PC-9 (cell line): ENCODE measurements at regions not wholly inside any gene's neighbourhood (a gene's known extent, or its start where the extent isn't known, plus 50 kb on each side); places are given as distances from the start of the nearest gene placed in this dataset.

ENCODE experiments used
- BruUV-seq: library from RNA; stranded (reverse); fragments of 400-500 nt; replicated peaks from 2 replicates; lab custom pipeline; 2021; lab: Mats Ljungman, UMichigan
- CTCF ChIA-PET: fragments of 300-600 bp; sonication (Branson Sonifier 250); formaldehyde crosslinking; loops from one replicate; lab custom pipeline; 2022; ENCODE audit warnings: antibody characterized with exemption; lab: Charles Lee
- POLR2A ChIA-PET: fragments of 300-600 bp; sonication (Branson Sonifier 250); formaldehyde crosslinking; loops from one replicate; lab custom pipeline; 2022; ENCODE audit warnings: antibody characterized with exemption; ENCODE audit not compliant: unreplicated experiment; lab: Charles Lee
- DNase-seq, 2 experiments: peaks; one replicate each; pipeline versions ENCODE4 v3.0.0 to v3.0.0-alpha.2; 2015 to 2022; ENCODE audit warnings: mixed read lengths in 1 of 2
- H2AFZ ChIP-seq: fragments of 200-600 bp; sonication (generic); 2 replicates; pipeline ENCODE4 v1.8.1; 2017; ENCODE audit warnings: antibody characterized with exemption
- H3F3A ChIP-seq: fragments of 200-600 bp; sonication (generic); 2 replicates; pipeline ENCODE4 v1.8.1; 2017; ENCODE audit warnings: antibody characterized with exemption, mild to moderate bottlenecking, low read depth; ENCODE audit not compliant: insufficient read depth
- H3K27ac ChIP-seq: fragments of 200-600 bp; sonication (generic); 2 replicates; pipeline ENCODE4 v1.6.1; 2016; ENCODE audit warnings: mixed run types
- H3K27me3 ChIP-seq: fragments of 200-600 bp; sonication (generic); 2 replicates; pipeline ENCODE4 v1.6.1; 2016; ENCODE audit warnings: low read depth, mixed run types; ENCODE audit not compliant: insufficient read depth
- H3K36me3 ChIP-seq: fragments of 200-600 bp; sonication (generic); 2 replicates; pipeline ENCODE4 v1.6.1; 2016; ENCODE audit warnings: low read depth, mixed run types
- H3K4me1 ChIP-seq: fragments of 200-600 bp; sonication (generic); replicated peaks from 2 replicates; pipeline ENCODE4 v1.6.1; 2016; ENCODE audit warnings: mixed run types; ENCODE audit not compliant: insufficient read depth
- H3K4me2 ChIP-seq: fragments of 200-600 bp; sonication (generic); 2 replicates; pipeline ENCODE4 v1.6.1; 2017; ENCODE audit warnings: mixed run types
- H3K4me3 ChIP-seq: fragments of 200-600 bp; sonication (generic); 2 replicates; pipeline ENCODE4 v1.6.1; 2016; ENCODE audit warnings: mixed run types
- H3K79me2 ChIP-seq: fragments of 200-600 bp; sonication (generic); 2 replicates; pipeline ENCODE4 v1.6.1; 2017; ENCODE audit warnings: low read depth, mixed run types
- H3K9me2 ChIP-seq: fragments of 200-600 bp; sonication (generic); 2 replicates; pipeline ENCODE4 v1.8.1; 2017; ENCODE audit warnings: mild to moderate bottlenecking; ENCODE audit not compliant: insufficient read depth
- H3K9me3 ChIP-seq: fragments of 200-600 bp; sonication (generic); 2 replicates; pipeline ENCODE4 v1.8.1; 2016; ENCODE audit warnings: low read depth; ENCODE audit not compliant: insufficient read depth
- H4K20me1 ChIP-seq: fragments of 200-600 bp; sonication (generic); 2 replicates; pipeline ENCODE4 v1.8.1; 2017; ENCODE audit not compliant: insufficient read depth
- EZH2 ChIP-seq: fragments of 200-600 bp; sonication (generic); IDR thresholded peaks from 2 replicates; pipeline ENCODE4 v1.8.0; 2017; ENCODE audit warnings: antibody characterized with exemption, low read depth
- intact Hi-C: fragments of 100-400 bp; cut with micrococcal nuclease; formaldehyde crosslinking; loops from one replicate; pipeline ENCODE4 v1.10.0; 2022; ENCODE audit not compliant: unreplicated experiment
- TF ChIP-seq, protein P1 (sequence below): fragments of 200-600 bp; sonication (generic); conservative IDR thresholded peaks from 2 replicates; pipeline ENCODE4 v1.6.1; 2017; ENCODE audit warnings: mixed run types, antibody characterized with exemption, mild to moderate bottlenecking, moderate library complexity

DNA sequence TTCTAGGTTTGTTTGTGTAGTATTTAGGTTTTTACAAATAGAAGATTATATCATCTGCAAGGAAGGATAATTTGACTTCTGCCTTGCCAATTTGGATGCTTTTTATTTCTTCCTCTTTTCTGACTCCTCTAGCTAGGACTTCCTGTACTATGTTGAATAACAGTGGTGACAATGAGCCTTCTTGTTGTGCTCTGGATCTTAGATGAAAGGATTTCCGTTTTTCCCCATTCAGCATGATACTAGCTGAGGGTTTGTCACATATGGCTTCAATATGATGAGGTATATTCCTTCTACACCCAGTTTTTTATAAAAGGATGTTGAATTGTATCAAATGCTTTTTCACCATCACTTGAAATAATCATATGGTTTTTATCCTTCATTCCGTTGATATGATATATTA is 101.4 kb downstream of the FBXO4 start:
- Histone ChIP-seq H3K9me2 (no peaks in the 10 kb centered on the region), H3K4me3 (no peak overlapping the region), H3K27ac (no peak overlapping the region), H3K4me2 (no peak overlapping the region), H2AFZ (no peak overlapping the region), H3K36me3 (no peaks in the 10 kb centered on the region), H3F3A (no peaks in the 10 kb centered on the region), H3K9me3 (no peaks in the 10 kb centered on the region), H4K20me1 (no peaks in the 10 kb centered on the region), H3K4me1 (no peaks in the 10 kb centered on the region), H3K27me3 (no peaks in the 10 kb centered on the region), H3K79me2 (no peaks in the 10 kb centered on the region)
- CTCF ChIA-PET, result no interaction called here
- POLR2A ChIA-PET, result interaction anchor here (0.6 kb wide), 1 partner anchor 42 kb away, joined by 7 read pairs; no protein-coding TSS in a partner anchor
- no peak for DNase-seq
- intact Hi-C loops, result no loop called here
- BruUV-seq, result no TSS peak
- TF ChIP-seq, protein P1, sequence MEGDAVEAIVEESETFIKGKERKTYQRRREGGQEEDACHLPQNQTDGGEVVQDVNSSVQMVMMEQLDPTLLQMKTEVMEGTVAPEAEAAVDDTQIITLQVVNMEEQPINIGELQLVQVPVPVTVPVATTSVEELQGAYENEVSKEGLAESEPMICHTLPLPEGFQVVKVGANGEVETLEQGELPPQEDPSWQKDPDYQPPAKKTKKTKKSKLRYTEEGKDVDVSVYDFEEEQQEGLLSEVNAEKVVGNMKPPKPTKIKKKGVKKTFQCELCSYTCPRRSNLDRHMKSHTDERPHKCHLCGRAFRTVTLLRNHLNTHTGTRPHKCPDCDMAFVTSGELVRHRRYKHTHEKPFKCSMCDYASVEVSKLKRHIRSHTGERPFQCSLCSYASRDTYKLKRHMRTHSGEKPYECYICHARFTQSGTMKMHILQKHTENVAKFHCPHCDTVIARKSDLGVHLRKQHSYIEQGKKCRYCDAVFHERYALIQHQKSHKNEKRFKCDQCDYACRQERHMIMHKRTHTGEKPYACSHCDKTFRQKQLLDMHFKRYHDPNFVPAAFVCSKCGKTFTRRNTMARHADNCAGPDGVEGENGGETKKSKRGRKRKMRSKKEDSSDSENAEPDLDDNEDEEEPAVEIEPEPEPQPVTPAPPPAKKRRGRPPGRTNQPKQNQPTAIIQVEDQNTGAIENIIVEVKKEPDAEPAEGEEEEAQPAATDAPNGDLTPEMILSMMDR, result no peak
- no peak for TF ChIP-seq EZH2

DNA sequence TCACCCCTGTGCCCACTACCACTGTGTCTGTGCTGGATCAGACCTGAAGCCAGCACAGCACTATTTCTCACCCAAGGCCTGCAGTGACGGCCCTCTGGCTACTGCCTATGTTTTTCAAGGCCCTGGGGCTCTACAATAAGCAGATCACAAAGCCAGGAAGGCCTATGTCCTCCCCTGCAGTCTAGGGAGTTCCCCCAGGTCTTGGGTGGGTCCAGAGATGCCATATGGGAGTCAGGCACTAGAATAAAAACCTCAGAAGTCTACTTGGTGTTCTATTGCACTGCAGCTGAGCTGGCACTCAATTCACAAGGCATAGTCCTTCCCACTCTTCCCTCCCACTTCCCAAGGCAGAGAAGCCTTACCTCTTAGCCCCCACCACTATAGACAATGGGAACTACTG is 107.1 kb downstream of the FBXO4 start:
- no peak for DNase-seq
- no peaks in the 10 kb centered on the region for H3K36me3 ChIP-seq
- CTCF ChIA-PET, result no interaction called here
- H2AFZ ChIP-seq, result no peak overlapping the region
- TF ChIP-seq, protein P1, result no peak
- no peak for TF ChIP-seq EZH2
- H3K9me3 ChIP-seq, result no peaks in the 10 kb centered on the region
- no TSS peak for BruUV-seq
- POLR2A ChIA-PET, result no interaction called here
- no peaks in the 10 kb centered on the region for H3K79me2 ChIP-seq
- H3K27ac ChIP-seq, result no peak overlapping the region
- H3K4me3 ChIP-seq, result no peak overlapping the region
- intact Hi-C loops, result no loop called here
- H3K27me3 ChIP-seq, result no peaks in the 10 kb centered on the region
- no peak overlapping the region for H3K4me2 ChIP-seq
- H3K9me2 ChIP-seq, result no peaks in the 10 kb centered on the region
- H3F3A ChIP-seq, result no peaks in the 10 kb centered on the region
- H4K20me1 ChIP-seq, result no peaks in the 10 kb centered on the region
- no peaks in the 10 kb centered on the region for H3K4me1 ChIP-seq

DNA sequence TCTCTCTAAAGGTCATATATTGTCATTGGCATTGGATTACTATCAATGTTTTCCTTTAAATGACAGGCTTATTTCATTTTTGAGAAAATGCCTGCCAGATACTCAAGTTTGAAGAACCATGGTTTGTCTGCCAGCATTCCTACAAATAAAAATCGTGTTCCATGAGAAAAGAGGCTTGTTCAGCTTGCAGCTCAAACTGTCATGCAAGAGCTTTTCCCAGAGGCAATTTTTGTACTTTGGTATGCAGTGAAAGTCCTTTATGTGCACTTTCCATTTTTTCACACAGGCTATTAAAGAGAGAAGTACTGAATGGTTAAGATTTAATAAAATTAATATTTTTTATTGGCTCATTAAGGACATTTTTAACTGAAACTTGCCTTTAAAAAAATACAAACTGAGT is 110.4 kb downstream of the FBXO4 start:
- TF ChIP-seq EZH2, result no peak
- TF ChIP-seq, protein P1, result no peak
- no TSS peak for BruUV-seq
- Histone ChIP-seq H3K4me2 (no peak overlapping the region), H3K79me2 (no peaks in the 10 kb centered on the region), H3K36me3 (no peaks in the 10 kb centered on the region), H3K9me3 (no peaks in the 10 kb centered on the region), H2AFZ (no peak overlapping the region), H3K27ac (no peak overlapping the region), H4K20me1 (no peaks in the 10 kb centered on the region), H3K27me3 (no peaks in the 10 kb centered on the region), H3K9me2 (no peaks in the 10 kb centered on the region), H3F3A (no peaks in the 10 kb centered on the region), H3K4me3 (no peak overlapping the region), H3K4me1 (no peaks in the 10 kb centered on the region)
- no peak for DNase-seq
- intact Hi-C loops, result no loop called here
- ChIA-PET POLR2A (no interaction called here), CTCF (no interaction called here)
